GM23338 (cell line): ENCODE measurements at regions not wholly inside any gene's neighbourhood (a gene's known extent, or its start where the extent isn't known, plus 50 kb on each side); places are given as distances from the start of the nearest gene placed in this dataset.

Experiments
- ATAC-seq: fragments of 200-7000 bp; cut with Tn5 transposase; 3 replicates; pipeline ENCODE4 v1.9.1; 2020
- DNase-seq: peaks from one replicate; pipeline ENCODE4 v3.0.0-alpha.2; 2015; ENCODE audit warnings: low spot score
- H2AFZ ChIP-seq: fragments of 200-600 bp; sonication (generic); 2 replicates; pipeline ENCODE4 v1.8.0; 2016; ENCODE audit warnings: antibody characterized with exemption, mild to moderate bottlenecking, moderate library complexity
- H3F3A ChIP-seq: fragments of 200-600 bp; sonication (generic); replicated peaks from 2 replicates; pipeline ENCODE4 v1.8.0; 2017; ENCODE audit warnings: antibody characterized with exemption, mixed run types, low read depth
- H3K27ac ChIP-seq: fragments of 200-600 bp; sonication (generic); 2 replicates; pipeline ENCODE4 v1.6.1; 2016; ENCODE audit warnings: low read depth
- H3K27me3 ChIP-seq: fragments of 200-600 bp; sonication (generic); 2 replicates; pipeline ENCODE4 v1.8.0; 2016; ENCODE audit warnings: mild to moderate bottlenecking, mixed run types, moderate library complexity; ENCODE audit not compliant: insufficient read depth
- H3K36me3 ChIP-seq: fragments of 200-600 bp; sonication (generic); 2 replicates; pipeline ENCODE4 v1.8.0; 2016; ENCODE audit warnings: mild to moderate bottlenecking; ENCODE audit not compliant: insufficient read depth
- H3K4me1 ChIP-seq: fragments of 200-600 bp; sonication (generic); 2 replicates; pipeline ENCODE4 v1.8.0; 2016; ENCODE audit warnings: mild to moderate bottlenecking, moderate library complexity; ENCODE audit not compliant: insufficient read depth
- H3K4me2 ChIP-seq: fragments of 200-600 bp; sonication (generic); 2 replicates; pipeline ENCODE4 v1.7.1; 2017; ENCODE audit warnings: mixed run types
- H3K4me3 ChIP-seq: fragments of 200-600 bp; sonication (generic); 2 replicates; pipeline ENCODE4 v1.6.1; 2016; ENCODE audit warnings: mixed run types
- H3K79me2 ChIP-seq: fragments of 200-600 bp; sonication (generic); replicated peaks from 2 replicates; pipeline ENCODE4 v1.8.0; 2017; ENCODE audit warnings: mild to moderate bottlenecking; ENCODE audit not compliant: insufficient read depth
- H3K9me2 ChIP-seq: fragments of 200-600 bp; sonication (generic); 2 replicates; pipeline ENCODE4 v1.8.0; 2017; ENCODE audit not compliant: insufficient read depth
- H4K20me1 ChIP-seq: fragments of 200-600 bp; sonication (generic); replicated peaks from 2 replicates; pipeline ENCODE4 v1.8.0; 2017; ENCODE audit warnings: mild to moderate bottlenecking; ENCODE audit not compliant: insufficient read depth
- H3K27ac Mint-ChIP-seq: 2 replicates; pipeline ENCODE4 v1.8.0; 2020; ENCODE audit warnings: inconsistent platforms, mild to moderate bottlenecking, moderate library complexity, mixed read lengths
- H3K27me3 Mint-ChIP-seq: 3 replicates; pipeline ENCODE4 v1.8.0; 2022; ENCODE audit warnings: low read depth, mild to moderate bottlenecking, moderate library complexity, mixed read lengths, inconsistent platforms; ENCODE audit not compliant: insufficient read depth, poor library complexity
- H3K36me3 Mint-ChIP-seq: 3 replicates; pipeline ENCODE4 v1.8.0; 2021; ENCODE audit warnings: low read depth, mild to moderate bottlenecking, inconsistent platforms, moderate library complexity, mixed read lengths
- H3K4me1 Mint-ChIP-seq: 3 replicates; pipeline ENCODE4 v1.8.0; 2020; ENCODE audit warnings: mild to moderate bottlenecking, inconsistent platforms, mixed read lengths
- H3K4me3 Mint-ChIP-seq: 3 replicates; pipeline ENCODE4 v1.8.0; 2021; ENCODE audit warnings: moderate library complexity, mild to moderate bottlenecking, inconsistent platforms, mixed read lengths
- H3K9me3 Mint-ChIP-seq: 3 replicates; pipeline ENCODE4 v1.8.0; 2020; ENCODE audit warnings: moderate library complexity, mild to moderate bottlenecking, inconsistent platforms, mixed read lengths
- CREB1 ChIP-seq: fragments of 250-450 bp; sonication (Bioruptor Pico); IDR thresholded peaks from 2 replicates; pipeline ENCODE4 v1.5.0; 2020; ENCODE audit warnings: low read depth, mild to moderate bottlenecking, moderate library complexity
- CTCF ChIP-seq, 2 experiments: fragments of 200-600 bp in 1 of 2; sonication (generic) in 1 of 2; conservative IDR thresholded peaks; 2 replicates each; pipeline versions ENCODE4 v1.5.1 to v1.6.1; 2016 to 2017; ENCODE audit warnings: antibody characterized with exemption in 2 of 2, low read depth in 2 of 2, mild to moderate bottlenecking in 2 of 2, moderate library complexity in 1 of 2
- ETS1 ChIP-seq: IDR thresholded peaks from 2 replicates; pipeline ENCODE4 v1.6.1; 2016; ENCODE audit warnings: antibody characterized with exemption
- NANOG ChIP-seq: IDR thresholded peaks from 2 replicates; pipeline ENCODE4 v1.6.1; 2016; ENCODE audit warnings: antibody characterized with exemption, borderline replicate concordance
- ZNF114 ChIP-seq: fragments of 250-450 bp; sonication (Bioruptor Pico); IDR thresholded peaks from 2 replicates; pipeline ENCODE4 v1.5.0; 2020; ENCODE audit warnings: mild to moderate bottlenecking, moderate library complexity
- ZNF331 ChIP-seq: fragments of 250-450 bp; sonication (Bioruptor Pico); IDR thresholded peaks from 2 replicates; pipeline ENCODE4 v1.5.0; 2020; ENCODE audit warnings: low read depth, mild to moderate bottlenecking, moderate library complexity
- ZNF462 ChIP-seq: fragments of 250-450 bp; sonication (Bioruptor Pico); IDR thresholded peaks from 2 replicates; pipeline ENCODE4 v1.5.0; 2020; ENCODE audit warnings: mild to moderate bottlenecking, moderate library complexity

- TF ChIP-seq ZNF462 (CRISPR knock-in tag) (no peak), CTCF (conservative IDR thresholded peaks at IDR 0.05; ENCODE audit: low read depth in 2 of 2) (no peak), ZNF331 (CRISPR knock-in tag) (no peak), ZNF114 (CRISPR knock-in tag) (no peak), ETS1 (no peak), CREB1 (CRISPR knock-in tag) (no peak)
Measured at GRCh38 chr13:33575378-33575777, 242.6 kb upstream of the RFC3 start (continued).

GRCh38 chr13:33577007-33577406, 240.9 kb upstream of the RFC3 start:
- Histone ChIP-seq H3K9me2 (no peaks in the 10 kb centered on the region), H3F3A (no peaks in the 10 kb centered on the region), H3K4me3 (no peak overlapping the region), H3K79me2 (no peaks in the 10 kb centered on the region), H3K4me2 (no peak overlapping the region), H4K20me1 (no peaks in the 10 kb centered on the region), H3K27ac (no peak overlapping the region), H3K4me1 (no peaks in the 10 kb centered on the region), H3K27me3 (no peaks in the 10 kb centered on the region), H2AFZ (no peak overlapping the region), H3K36me3 (no peaks in the 10 kb centered on the region)
- Mint-ChIP-seq H3K4me1 (peaks cover 4% of the 10 kb centered on the region; the same call in 1 of the 3 replicates), H3K36me3 (no peaks in the 10 kb centered on the region), H3K27me3 (no peaks in the 10 kb centered on the region), H3K27ac (no peak overlapping the region), H3K9me3 (no peaks in the 10 kb centered on the region), H3K4me3 (no peak overlapping the region)
- DNase-seq (no peak), ATAC-seq (no peak)
- TF ChIP-seq NANOG, result no peak
